DND-41 (cell line): ENCODE measurements at regions not wholly inside any gene's neighbourhood (a gene's known extent, or its start where the extent isn't known, plus 50 kb on each side); places are given as distances from the start of the nearest gene placed in this dataset.

Experiments used
- EZH2 ChIP-seq: IDR thresholded peaks from 3 replicates; pipeline ENCODE4 v1.6.1; 2012; ENCODE audit warnings: borderline replicate concordance, low read depth, mild to moderate bottlenecking, moderate library complexity, low read length, inconsistent platforms; ENCODE audit not compliant: severe bottlenecking
- TF ChIP-seq, protein P1 (sequence below): IDR thresholded peaks from 2 replicates; pipeline ENCODE4 v1.5.1; 2012; ENCODE audit warnings: borderline replicate concordance, low read length, moderate library complexity, mild to moderate bottlenecking; ENCODE audit not compliant: poor library complexity, severe bottlenecking; ENCODE audit errors: extremely low read depth

DNA sequence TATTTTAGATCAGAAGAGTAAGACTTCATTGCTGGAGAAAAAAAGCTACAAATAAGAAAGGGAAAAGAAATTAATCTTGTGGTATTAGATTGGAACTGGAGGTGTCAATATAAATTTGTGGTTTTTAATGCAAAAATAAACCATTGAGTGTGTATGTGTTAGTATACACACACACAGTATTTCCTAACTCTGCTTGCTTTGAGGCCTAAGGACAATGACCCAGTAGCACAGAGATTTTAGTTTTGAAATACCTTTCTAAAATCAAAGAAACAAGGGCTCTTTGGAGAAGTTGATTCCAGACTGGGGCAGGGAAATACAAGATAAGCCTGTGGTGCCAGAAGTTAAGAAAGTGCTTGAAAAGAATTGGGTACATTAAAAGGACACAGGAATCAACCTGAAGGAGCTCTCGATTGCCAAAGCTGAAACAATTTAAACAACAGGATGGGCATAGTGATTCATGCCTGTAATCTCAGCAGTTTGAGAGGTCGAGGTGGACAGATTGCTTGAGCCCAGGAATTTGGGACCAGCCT is 84.6 kb upstream of the DTNBP1 start:
- TF ChIP-seq, protein P1, sequence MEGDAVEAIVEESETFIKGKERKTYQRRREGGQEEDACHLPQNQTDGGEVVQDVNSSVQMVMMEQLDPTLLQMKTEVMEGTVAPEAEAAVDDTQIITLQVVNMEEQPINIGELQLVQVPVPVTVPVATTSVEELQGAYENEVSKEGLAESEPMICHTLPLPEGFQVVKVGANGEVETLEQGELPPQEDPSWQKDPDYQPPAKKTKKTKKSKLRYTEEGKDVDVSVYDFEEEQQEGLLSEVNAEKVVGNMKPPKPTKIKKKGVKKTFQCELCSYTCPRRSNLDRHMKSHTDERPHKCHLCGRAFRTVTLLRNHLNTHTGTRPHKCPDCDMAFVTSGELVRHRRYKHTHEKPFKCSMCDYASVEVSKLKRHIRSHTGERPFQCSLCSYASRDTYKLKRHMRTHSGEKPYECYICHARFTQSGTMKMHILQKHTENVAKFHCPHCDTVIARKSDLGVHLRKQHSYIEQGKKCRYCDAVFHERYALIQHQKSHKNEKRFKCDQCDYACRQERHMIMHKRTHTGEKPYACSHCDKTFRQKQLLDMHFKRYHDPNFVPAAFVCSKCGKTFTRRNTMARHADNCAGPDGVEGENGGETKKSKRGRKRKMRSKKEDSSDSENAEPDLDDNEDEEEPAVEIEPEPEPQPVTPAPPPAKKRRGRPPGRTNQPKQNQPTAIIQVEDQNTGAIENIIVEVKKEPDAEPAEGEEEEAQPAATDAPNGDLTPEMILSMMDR = no peak
- TF ChIP-seq EZH2 = no peak
